Activated T-helper 9 cell treated with anti-CD3 and anti-CD28 coated beads, Interleukin-2, amount 50 U/mL, for 16 hours (primary cell): ENCODE measurements at regions not wholly inside any gene's neighbourhood (a gene's known extent, or its start where the extent isn't known, plus 50 kb on each side); places are given as distances from the start of the nearest gene placed in this dataset.

Experiments
- DNase-seq: peaks from one replicate; pipeline ENCODE4 v3.0.0-alpha.2; 2020; ENCODE audit warnings: low read depth

GRCh38 chr10:111203615-111204014 lies 126.8 kb downstream of the ADRA2A start:
- no peak for DNase-seq

- DNase-seq = no peak
Measured at GRCh38 chr10:111204838-111205237, 128.0 kb downstream of the ADRA2A start.

GRCh38 chr10:111206521-111206920 lies 129.7 kb downstream of the ADRA2A start:
- DNase-seq = no peak

GRCh38 chr10:111207500-111207899 lies 130.7 kb downstream of the ADRA2A start:
- DNase-seq = no peak

GRCh38 chr10:111208951-111209350 lies 132.1 kb downstream of the ADRA2A start:
- DNase-seq = no peak

- DNase-seq = no peak
Measured at GRCh38 chr10:111209692-111210091, 132.9 kb downstream of the ADRA2A start.

GRCh38 chr10:111211241-111211640 lies 134.4 kb downstream of the ADRA2A start:
- no peak for DNase-seq

- no peak for DNase-seq
Measured at GRCh38 chr10:111211706-111212105, 134.9 kb downstream of the ADRA2A start.

GRCh38 chr10:111221682-111222480 lies 145.1 kb downstream of the ADRA2A start:
- no peak for DNase-seq

- no peak for DNase-seq
Measured at GRCh38 chr10:111222961-111223360, 146.1 kb downstream of the ADRA2A start.

GRCh38 chr10:111231779-111232178 lies 154.9 kb downstream of the ADRA2A start:
- no peak for DNase-seq

GRCh38 chr10:111233439-111233838 lies 156.6 kb downstream of the ADRA2A start:
- no peak for DNase-seq

GRCh38 chr10:111234234-111234913 lies 157.5 kb downstream of the ADRA2A start:
- no peak for DNase-seq

GRCh38 chr10:111234914-111235302 lies 158.1 kb downstream of the ADRA2A start:
- DNase-seq = no peak

GRCh38 chr10:111240348-111240747 lies 163.5 kb downstream of the ADRA2A start:
- no peak for DNase-seq

- DNase-seq = no peak
Measured at GRCh38 chr10:111243126-111243525, 166.3 kb downstream of the ADRA2A start.

- no peak for DNase-seq
Measured at GRCh38 chr10:111246136-111246535, 169.3 kb downstream of the ADRA2A start.

- no peak for DNase-seq
Measured at GRCh38 chr10:111246814-111247452, 170.1 kb downstream of the ADRA2A start.

GRCh38 chr10:111247781-111248389 lies 171.1 kb downstream of the ADRA2A start:
- DNase-seq = no peak

GRCh38 chr10:111249925-111250324 lies 173.1 kb downstream of the ADRA2A start:
- no peak for DNase-seq

- no peak for DNase-seq
Measured at GRCh38 chr10:111261081-111261615, 184.3 kb downstream of the ADRA2A start.

- no peak for DNase-seq
Measured at GRCh38 chr10:111265341-111265740, 188.5 kb downstream of the ADRA2A start.
